Prostate gland (tissue), 2 donors: ENCODE measurements at regions not wholly inside any gene's neighbourhood (a gene's known extent, or its start where the extent isn't known, plus 50 kb on each side); places are given as distances from the start of the nearest gene placed in this dataset.

Source experiments
- CTCF ChIP-seq, 4 experiments: fragments of 200-600 bp in 2 of 4; fragments of 450-650 bp in 2 of 4; sonication (generic) in 2 of 4; IDR thresholded peaks; 1 replicate in 3 of 4; 2 replicates in 1 of 4; pipeline ENCODE4 v1.5.1; 2016 to 2019; ENCODE audit warnings: antibody characterized with exemption in 4 of 4, mild to moderate bottlenecking in 2 of 4, moderate library complexity in 2 of 4
- POLR2A ChIP-seq: fragments of 450-650 bp; IDR thresholded peaks from one replicate; pipeline ENCODE4 v1.6.1; 2016; ENCODE audit warnings: antibody characterized with exemption, mild to moderate bottlenecking

GRCh38 chr5:82622205-82622604 lies 344.1 kb upstream of the RPS23 start:
- TF ChIP-seq POLR2A: no peak
- no peak for TF ChIP-seq CTCF (IDR thresholded peaks at IDR 0.05)
